Urinary bladder (tissue), 3 donors: ENCODE measurements at regions not wholly inside any gene's neighbourhood (a gene's known extent, or its start where the extent isn't known, plus 50 kb on each side); places are given as distances from the start of the nearest gene placed in this dataset.
A peak's percentile ranks its signal among the peaks of the same experiment; 100 is the strongest.
"Not testable (repeated sequence)": the region's sequence is repeated elsewhere in the genome, so short reads cannot be mapped to it uniquely, and the experiment has no call there.

Source experiments
- DNase-seq: peaks from one replicate; pipeline ENCODE4 v3.0.0-alpha.2; 2015; ENCODE audit errors: extremely low spot score
- H3K27ac ChIP-seq: one replicate; pipeline ENCODE4 v1.5.1; 2013; ENCODE audit warnings: low read depth, mild to moderate bottlenecking, moderate library complexity
- H3K36me3 ChIP-seq: one replicate; pipeline ENCODE4 v1.6.1; 2013; ENCODE audit warnings: mild to moderate bottlenecking, moderate library complexity; ENCODE audit not compliant: insufficient read depth
- H3K4me1 ChIP-seq: one replicate; pipeline ENCODE4 v1.6.1; 2013; ENCODE audit warnings: mild to moderate bottlenecking, moderate library complexity; ENCODE audit not compliant: insufficient read depth
- H3K4me3 ChIP-seq: one replicate; pipeline ENCODE4 v1.5.1; 2013; ENCODE audit warnings: low read depth, low read length
- WGBS: extraction: QIAGEN DNeasy Blood & Tissue Kit; methylation state at CpG from one replicate; pipeline ENCODE4 v1.1.7; 2013; 5-methylcytosine and 5-hydroxymethylcytosine counted together
- donor health status: healthy with polysubstance abuse.
- donor health status: healthy.

DNA sequence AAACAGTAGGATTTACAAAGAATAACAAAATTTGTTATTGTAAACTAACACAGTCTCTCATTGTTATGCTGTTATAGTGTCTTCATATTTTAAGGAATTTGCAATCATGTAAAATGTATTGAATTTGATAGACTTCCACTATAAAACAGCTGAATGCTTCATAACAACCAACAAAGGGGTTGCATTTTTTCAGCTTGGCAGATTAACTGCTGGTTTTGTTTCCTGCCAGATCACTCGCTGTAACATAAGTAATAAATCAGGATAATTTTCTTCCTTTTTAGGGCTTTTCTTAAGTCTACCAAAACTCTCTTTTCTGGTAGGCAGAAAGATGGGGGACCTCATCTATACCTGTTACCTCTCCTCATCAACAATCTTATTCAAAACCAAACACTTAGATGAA is 169.8 kb downstream of the SAMD5 start:
- Histone ChIP-seq H3K36me3 (no peaks in the 10 kb centered on the region), H3K27ac (no peak overlapping the region), H3K4me1 (no peaks in the 10 kb centered on the region), H3K4me3 (no peak overlapping the region)
- DNase-seq = no peak
- WGBS = 27% methylated on average over 1 of the region's 1 CpG

DNA sequence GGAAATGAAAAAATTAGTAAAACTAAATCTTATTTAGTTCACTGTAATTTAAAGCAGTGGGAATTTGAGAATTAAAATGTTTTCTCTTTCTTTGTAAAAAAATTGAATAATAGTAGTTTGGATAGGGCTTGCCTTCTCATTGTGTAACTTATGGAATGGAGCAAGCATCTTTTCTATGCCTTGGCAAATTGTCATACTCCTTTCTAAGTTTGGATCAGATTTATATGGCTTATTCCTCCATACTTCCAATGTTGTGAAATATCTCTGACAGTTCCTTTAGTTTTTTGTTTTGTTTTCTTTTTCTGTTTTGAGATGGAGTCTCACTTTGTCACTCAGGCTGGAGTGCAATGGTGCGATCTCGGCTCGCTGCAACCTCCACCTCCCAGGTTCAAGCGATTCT is 176.4 kb downstream of the SAMD5 start:
- Histone ChIP-seq H3K4me3 (no peak overlapping the region), H3K36me3 (no peaks in the 10 kb centered on the region), H3K27ac (no peak overlapping the region), H3K4me1 (no peaks in the 10 kb centered on the region)
- no peak for DNase-seq
- 97% methylated on average over 4 of the region's 4 CpGs for WGBS

GRCh38 chr6:147689398-147689797 is 180.9 kb downstream of the SAMD5 start:
- DNase-seq = no peak
- Histone ChIP-seq H3K4me1 (no peaks in the 10 kb centered on the region), H3K36me3 (no peaks in the 10 kb centered on the region), H3K4me3 (no peak overlapping the region), H3K27ac (no peak overlapping the region)

DNA sequence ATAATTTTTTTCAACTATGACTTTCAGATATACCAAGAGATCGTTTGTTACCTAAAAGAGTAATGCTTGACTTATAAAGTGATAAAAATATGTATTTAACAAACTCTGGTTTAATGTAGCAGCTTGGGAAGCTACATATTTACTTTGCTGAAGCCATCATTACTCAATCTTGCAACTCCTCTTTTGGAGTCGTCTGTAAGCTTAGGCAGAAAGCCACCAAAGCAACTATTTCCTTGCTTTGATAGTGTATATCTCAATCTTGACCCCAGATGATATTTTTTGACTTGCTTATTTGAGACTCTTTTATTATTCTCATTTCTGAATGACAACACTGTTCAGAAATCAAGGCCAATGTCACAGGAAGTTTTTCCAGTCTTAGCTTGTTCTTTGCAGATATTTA is 183.0 kb downstream of the SAMD5 start:
- no peak overlapping the region for H3K27ac ChIP-seq
- no peak overlapping the region for H3K4me3 ChIP-seq
- no peak for DNase-seq
- no peaks in the 10 kb centered on the region for H3K36me3 ChIP-seq
- 36% methylated on average over 2 of the region's 2 CpGs for WGBS
- no peaks in the 10 kb centered on the region for H3K4me1 ChIP-seq

GRCh38 chr6:147693181-147693580 is 184.7 kb downstream of the SAMD5 start:
- H3K27ac ChIP-seq = no peak overlapping the region
- WGBS = 97% methylated on average over 6 of the region's 6 CpGs
- H3K4me3 ChIP-seq = no peak overlapping the region
- no peaks in the 10 kb centered on the region for H3K4me1 ChIP-seq
- H3K36me3 ChIP-seq = no peaks in the 10 kb centered on the region
- DNase-seq = no peak

- H3K27ac ChIP-seq, DNase-seq, H3K4me1 ChIP-seq, H3K36me3 ChIP-seq, H3K4me3 ChIP-seq: not testable (repeated sequence)
- WGBS = 85% methylated on average over 3 of the region's 3 CpGs
These were observed 186.1 kb downstream of the SAMD5 start for GRCh38 chr6:147694556-147694955.

DNA sequence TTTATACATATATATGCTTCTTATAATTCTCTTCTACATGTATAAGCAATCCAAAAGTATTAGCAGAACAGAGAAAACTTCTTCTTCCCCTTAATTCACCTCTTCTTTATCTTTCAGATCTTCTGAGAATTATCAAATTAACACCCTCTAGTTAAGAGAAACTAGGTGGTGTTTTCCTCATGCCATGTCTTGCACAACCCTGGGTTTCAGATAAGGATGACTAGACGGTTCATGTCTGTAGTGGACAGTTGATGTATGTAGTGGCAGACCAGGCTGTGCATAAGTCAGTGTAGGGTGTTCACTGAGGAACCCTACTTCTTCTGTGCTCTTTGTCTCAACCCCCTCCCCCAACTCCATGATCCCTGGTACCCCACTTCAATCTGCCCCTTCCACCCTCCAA is 187.3 kb downstream of the SAMD5 start:
- no peak overlapping the region for H3K4me3 ChIP-seq
- H3K4me1 ChIP-seq = no peaks in the 10 kb centered on the region
- DNase-seq = no peak
- 96% methylated on average over 1 of the region's 1 CpG for WGBS
- no peaks in the 10 kb centered on the region for H3K36me3 ChIP-seq
- no peak overlapping the region for H3K27ac ChIP-seq

- no peak for DNase-seq
- H3K4me3 ChIP-seq = no peak overlapping the region
- WGBS = 97% methylated on average over 2 of the region's 2 CpGs
- no peaks in the 10 kb centered on the region for H3K36me3 ChIP-seq
- H3K27ac ChIP-seq = no peak overlapping the region
- H3K4me1 ChIP-seq = no peaks in the 10 kb centered on the region
These were observed 190.7 kb downstream of the SAMD5 start for GRCh38 chr6:147699140-147699539.

- Histone ChIP-seq H3K36me3 (no peaks in the 10 kb centered on the region), H3K4me1 (no peaks in the 10 kb centered on the region), H3K27ac (no peak overlapping the region), H3K4me3 (no peak overlapping the region)
- DNase-seq = no peak
- WGBS = 69% methylated on average over 4 of the region's 4 CpGs
These were observed 191.1 kb downstream of the SAMD5 start for GRCh38 chr6:147699637-147700036.

GRCh38 chr6:147700436-147701209 is 192.1 kb downstream of the SAMD5 start:
- peak; percentile 4 for DNase-seq
- Histone ChIP-seq H3K36me3 (no peaks in the 10 kb centered on the region), H3K4me3 (no peak overlapping the region), H3K4me1 (no peaks in the 10 kb centered on the region), H3K27ac (no peak overlapping the region)
- 29% methylated on average over 5 of the region's 5 CpGs for WGBS

DNA sequence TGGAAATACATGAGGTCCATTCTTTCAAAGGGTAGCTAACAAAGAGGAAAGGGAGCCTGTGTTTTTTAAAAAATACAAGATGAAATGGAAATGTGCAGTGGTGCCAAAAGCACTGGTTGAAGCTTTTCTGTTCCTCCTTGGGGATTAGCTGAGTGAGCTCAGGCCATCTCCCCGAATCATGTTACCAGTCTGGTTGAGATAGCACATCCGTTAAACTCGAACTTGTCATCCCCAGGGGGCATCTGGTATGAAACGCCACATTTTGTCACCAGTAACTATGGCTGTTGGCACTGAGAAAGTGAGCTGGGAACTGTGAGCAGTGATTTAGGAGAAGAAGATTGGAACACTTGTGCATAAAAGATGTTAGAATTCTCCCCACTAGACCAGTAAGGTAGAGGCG is 196.2 kb downstream of the SAMD5 start:
- Histone ChIP-seq H3K36me3 (no peaks in the 10 kb centered on the region), H3K27ac (no peak overlapping the region), H3K4me1 (no peaks in the 10 kb centered on the region), H3K4me3 (no peak overlapping the region)
- 79% methylated on average over 5 of the region's 5 CpGs for WGBS
- no peak for DNase-seq

GRCh38 chr6:147707524-147707923 is 199.0 kb downstream of the SAMD5 start:
- DNase-seq = no peak

GRCh38 chr6:147708170-147708569 is 199.7 kb downstream of the SAMD5 start:
- H3K4me1 ChIP-seq = no peaks in the 10 kb centered on the region
- no peak overlapping the region for H3K4me3 ChIP-seq
- no peaks in the 10 kb centered on the region for H3K36me3 ChIP-seq
- DNase-seq = no peak
- H3K27ac ChIP-seq = no peak overlapping the region
- 94% methylated on average over 3 of the region's 3 CpGs for WGBS

More at GRCh38 chr6:147707524-147707923, 199.0 kb downstream of the SAMD5 start:
- H3K27ac ChIP-seq = no peak overlapping the region
- H3K4me3 ChIP-seq = no peak overlapping the region
- no peaks in the 10 kb centered on the region for H3K4me1 ChIP-seq
- no peaks in the 10 kb centered on the region for H3K36me3 ChIP-seq

- no peak overlapping the region for H3K27ac ChIP-seq
- WGBS = 82% methylated on average over 6 of the region's 6 CpGs
- H3K4me3 ChIP-seq = no peak overlapping the region
- no peak for DNase-seq
- H3K36me3 ChIP-seq = no peaks in the 10 kb centered on the region
- H3K4me1 ChIP-seq = no peaks in the 10 kb centered on the region
These were observed 201.1 kb downstream of the SAMD5 start for GRCh38 chr6:147709396-147710272.
